Prostate gland (tissue), 2 donors: ENCODE measurements at regions not wholly inside any gene's neighbourhood (a gene's known extent, or its start where the extent isn't known, plus 50 kb on each side); places are given as distances from the start of the nearest gene placed in this dataset.

Experiments used
- CTCF ChIP-seq, 4 experiments: fragments of 200-600 bp in 2 of 4; fragments of 450-650 bp in 2 of 4; sonication (generic) in 2 of 4; IDR thresholded peaks; 1 replicate in 3 of 4; 2 replicates in 1 of 4; pipeline ENCODE4 v1.5.1; 2016 to 2019; ENCODE audit warnings: antibody characterized with exemption in 4 of 4, mild to moderate bottlenecking in 2 of 4, moderate library complexity in 2 of 4
- POLR2A ChIP-seq: fragments of 450-650 bp; IDR thresholded peaks from one replicate; pipeline ENCODE4 v1.6.1; 2016; ENCODE audit warnings: antibody characterized with exemption, mild to moderate bottlenecking
- POLR2AphosphoS5 ChIP-seq: sonication (generic); formaldehyde crosslinking; IDR thresholded peaks from one replicate; pipeline ENCODE4 v1.6.1; 2017; ENCODE audit warnings: antibody characterized with exemption

- no peak for TF ChIP-seq POLR2AphosphoS5
- TF ChIP-seq CTCF (IDR thresholded peaks at IDR 0.05), result no peak
- no peak for TF ChIP-seq POLR2A
These were observed 604.3 kb downstream of the TAFA4 start for GRCh38 chr3:68328049-68328448.
